DOHH2 (cell line): ENCODE measurements at regions not wholly inside any gene's neighbourhood (a gene's known extent, or its start where the extent isn't known, plus 50 kb on each side); places are given as distances from the start of the nearest gene placed in this dataset.

Experiments
- H3F3A ChIP-seq: fragments of 200-600 bp; sonication (generic), shearing (Covaris generic); 2 replicates; pipeline ENCODE4 v1.6.0; 2016; ENCODE audit warnings: antibody characterized with exemption, mild to moderate bottlenecking; ENCODE audit not compliant: control insufficient read depth, insufficient read depth
- H3K27ac ChIP-seq: fragments of 200-600 bp; sonication (generic); 2 replicates; pipeline ENCODE4 v1.5.1; 2014; ENCODE audit warnings: low read depth, mild to moderate bottlenecking, low read length, moderate library complexity
- H3K27me3 ChIP-seq: fragments of 200-600 bp; sonication (generic); 2 replicates; pipeline ENCODE4 v1.6.1; 2014; ENCODE audit warnings: mild to moderate bottlenecking, low read length, mixed read lengths; ENCODE audit not compliant: control insufficient read depth
- H3K36me3 ChIP-seq: fragments of 200-600 bp; sonication (generic); 2 replicates; pipeline ENCODE4 v1.6.1; 2014; ENCODE audit warnings: mild to moderate bottlenecking, low read length, moderate library complexity, mixed read lengths; ENCODE audit not compliant: control insufficient read depth
- H3K4me1 ChIP-seq: fragments of 200-600 bp; sonication (generic); 2 replicates; pipeline ENCODE4 v1.6.1; 2014; ENCODE audit warnings: mild to moderate bottlenecking, low read length, mixed read lengths; ENCODE audit not compliant: control insufficient read depth
- H3K4me2 ChIP-seq: fragments of 200-600 bp; sonication (generic); 2 replicates; pipeline ENCODE4 v1.6.0; 2014; ENCODE audit warnings: mild to moderate bottlenecking, low read length, moderate library complexity
- H3K4me3 ChIP-seq: fragments of 200-600 bp; sonication (generic); 2 replicates; pipeline ENCODE4 v1.5.1; 2014; ENCODE audit warnings: mild to moderate bottlenecking, low read length, mixed read lengths
- H3K79me2 ChIP-seq: fragments of 200-600 bp; sonication (generic); 2 replicates; pipeline ENCODE4 v1.6.1; 2014; ENCODE audit warnings: mild to moderate bottlenecking, low read length, mixed read lengths; ENCODE audit not compliant: control insufficient read depth
- H3K9me2 ChIP-seq: fragments of 200-600 bp; sonication (generic); replicated peaks from 2 replicates; pipeline ENCODE4 v1.6.1; 2014; ENCODE audit warnings: mild to moderate bottlenecking, low read length, mixed read lengths; ENCODE audit not compliant: control insufficient read depth
- H3K9me3 ChIP-seq: fragments of 200-600 bp; sonication (generic); 2 replicates; pipeline ENCODE4 v1.6.1; 2014; ENCODE audit warnings: antibody characterized with exemption, low read length, mixed read lengths; ENCODE audit not compliant: control insufficient read depth, insufficient read depth
- H4K20me1 ChIP-seq: fragments of 200-600 bp; sonication (generic); 2 replicates; pipeline ENCODE4 v1.6.0; 2014; ENCODE audit warnings: low read depth, mild to moderate bottlenecking, antibody characterized with exemption, low read length, moderate library complexity; ENCODE audit not compliant: control insufficient read depth, insufficient read depth
- CTCF ChIP-seq: fragments of 200-600 bp; sonication (generic); IDR thresholded peaks from one replicate; pipeline ENCODE4 v1.5.1; 2014; ENCODE audit warnings: antibody characterized with exemption, mild to moderate bottlenecking, low read depth, low read length; ENCODE audit not compliant: poor library complexity, severe bottlenecking
- EZH2phosphoT487 ChIP-seq: fragments of 200-600 bp; sonication (generic); IDR thresholded peaks from 2 replicates; pipeline ENCODE4 v1.6.1; 2017; ENCODE audit warnings: borderline replicate concordance, mild to moderate bottlenecking, antibody characterized with exemption, low read length, moderate library complexity, mixed read lengths

- H3K4me2 ChIP-seq: no peak overlapping the region
- no peaks in the 10 kb centered on the region for H3K27me3 ChIP-seq
- H3F3A ChIP-seq: no peaks in the 10 kb centered on the region
- H3K79me2 ChIP-seq: no peaks in the 10 kb centered on the region
- H3K36me3 ChIP-seq: no peaks in the 10 kb centered on the region
- H3K27ac ChIP-seq: no peak overlapping the region
- no peaks in the 10 kb centered on the region for H3K9me2 ChIP-seq
- no peaks in the 10 kb centered on the region for H3K4me1 ChIP-seq
- H4K20me1 ChIP-seq: no peaks in the 10 kb centered on the region
- TF ChIP-seq CTCF (no peak), EZH2phosphoT487 (no peak)
- no peak overlapping the region for H3K4me3 ChIP-seq
- H3K9me3 ChIP-seq: no peaks in the 10 kb centered on the region
These were observed 609.5 kb downstream of the AACS start for GRCh38 chr12:125674554-125675338.

- H3K4me1 ChIP-seq: no peaks in the 10 kb centered on the region
- H4K20me1 ChIP-seq: no peaks in the 10 kb centered on the region
- no peaks in the 10 kb centered on the region for H3F3A ChIP-seq
- H3K79me2 ChIP-seq: no peaks in the 10 kb centered on the region
- H3K4me3 ChIP-seq: no peak overlapping the region
- H3K27me3 ChIP-seq: no peaks in the 10 kb centered on the region
- H3K9me3 ChIP-seq: no peaks in the 10 kb centered on the region
- TF ChIP-seq CTCF: no peak
- no peak for TF ChIP-seq EZH2phosphoT487
- no peaks in the 10 kb centered on the region for H3K9me2 ChIP-seq
- no peak overlapping the region for H3K27ac ChIP-seq
- H3K36me3 ChIP-seq: no peaks in the 10 kb centered on the region
- H3K4me2 ChIP-seq: no peak overlapping the region
These were observed 611.1 kb downstream of the AACS start for GRCh38 chr12:125676366-125676765.

GRCh38 chr12:125677829-125678228 lies 612.6 kb downstream of the AACS start:
- Histone ChIP-seq H3K9me3 (no peaks in the 10 kb centered on the region), H3F3A (no peaks in the 10 kb centered on the region), H3K4me2 (no peak overlapping the region), H3K9me2 (no peaks in the 10 kb centered on the region), H3K79me2 (no peaks in the 10 kb centered on the region), H3K4me3 (no peak overlapping the region), H3K27me3 (no peaks in the 10 kb centered on the region), H3K27ac (no peak overlapping the region), H3K4me1 (no peaks in the 10 kb centered on the region), H3K36me3 (no peaks in the 10 kb centered on the region), H4K20me1 (no peaks in the 10 kb centered on the region)
- TF ChIP-seq CTCF (no peak), EZH2phosphoT487 (no peak)
